GM21737 (cell line): ENCODE measurements at regions not wholly inside any gene's neighbourhood (a gene's known extent, or its start where the extent isn't known, plus 50 kb on each side); places are given as distances from the start of the nearest gene placed in this dataset.

Experiments used
- ATAC-seq: cut with Tn5 transposase; IDR thresholded peaks from one replicate; pipeline ENCODE4 v1.9.1; 2021; ENCODE audit warnings: mild to moderate bottlenecking, moderate library complexity; ENCODE audit not compliant: unreplicated experiment

GRCh38 chr6:97995158-97995557, 712.1 kb upstream of the MMS22L start:
- ATAC-seq: no peak

- ATAC-seq: no peak
Measured at GRCh38 chr6:98002678-98003077, 719.7 kb upstream of the MMS22L start.

- ATAC-seq: no peak
Measured at GRCh38 chr6:98014442-98015201, 731.6 kb upstream of the MMS22L start.

GRCh38 chr6:98016565-98016964, 733.5 kb upstream of the MMS22L start:
- ATAC-seq: no peak

- ATAC-seq: no peak
Measured at GRCh38 chr6:98020222-98020621, 737.2 kb upstream of the MMS22L start.

GRCh38 chr6:98024359-98024758, 741.3 kb upstream of the MMS22L start:
- no peak for ATAC-seq

GRCh38 chr6:98027898-98028297, 744.9 kb upstream of the MMS22L start:
- ATAC-seq: no peak

- ATAC-seq: no peak
Measured at GRCh38 chr6:98033617-98034016, 750.6 kb upstream of the MMS22L start.

GRCh38 chr6:98036344-98036923, 753.4 kb upstream of the MMS22L start:
- no peak for ATAC-seq

- ATAC-seq: no peak
Measured at GRCh38 chr6:98037571-98037970, 754.6 kb upstream of the MMS22L start.

- no peak for ATAC-seq
Measured at GRCh38 chr6:98039443-98039842, 756.4 kb upstream of the MMS22L start.

- no peak for ATAC-seq
Measured at GRCh38 chr6:98039904-98040607, 757.0 kb upstream of the MMS22L start.

GRCh38 chr6:98041056-98041455, 758.0 kb upstream of the MMS22L start:
- ATAC-seq: no peak

- no peak for ATAC-seq
Measured at GRCh38 chr6:98041921-98042320, 758.9 kb upstream of the MMS22L start.

GRCh38 chr6:98044151-98044561, 761.1 kb upstream of the MMS22L start:
- no peak for ATAC-seq

GRCh38 chr6:98044791-98045470, 761.9 kb upstream of the MMS22L start:
- no peak for ATAC-seq

- ATAC-seq: no peak
Measured at GRCh38 chr6:98047164-98047563, 764.1 kb upstream of the MMS22L start.

- no peak for ATAC-seq
Measured at GRCh38 chr6:98047871-98048270, 764.9 kb upstream of the MMS22L start.

- no peak for ATAC-seq
Measured at GRCh38 chr6:98054453-98054852, 771.4 kb upstream of the MMS22L start.

GRCh38 chr6:98056955-98057354, 773.9 kb upstream of the MMS22L start:
- ATAC-seq: no peak

GRCh38 chr6:98067375-98067774, 767.0 kb upstream of the POU3F2 start:
- no peak for ATAC-seq
